CD14-positive monocyte (primary cell): ENCODE measurements at regions not wholly inside any gene's neighbourhood (a gene's known extent, or its start where the extent isn't known, plus 50 kb on each side); places are given as distances from the start of the nearest gene placed in this dataset.

Source experiments
- DNase-seq, 3 donors: peaks; one replicate each; pipeline ENCODE4 v3.0.0-alpha.2; 2011 to 2022
- H2AFZ ChIP-seq: 2 replicates; pipeline ENCODE4 v1.6.0; 2012; ENCODE audit warnings: mild to moderate bottlenecking, low read depth, low read length, inconsistent platforms; ENCODE audit not compliant: insufficient read depth, poor library complexity, severe bottlenecking
- H3K27ac ChIP-seq, 2 donors: 1 replicate in 1 of 2; 2 replicates in 1 of 2; pipeline ENCODE4 v1.5.1; 2012 to 2013; ENCODE audit warnings: low read length in 2 of 2, control low read depth in 1 of 2, inconsistent platforms in 1 of 2, low read depth in 1 of 2, mild to moderate bottlenecking in 1 of 2
- H3K27me3 ChIP-seq, 2 donors: one replicate each; pipeline versions ENCODE4 v1.6.0 to v1.6.1; 2011 to 2013; ENCODE audit warnings: low read length in 2 of 2; ENCODE audit not compliant: control insufficient read depth in 2 of 2, insufficient read depth in 2 of 2
- H3K36me3 ChIP-seq, 2 donors: replicated peaks in 1 of 2; 1 replicate in 1 of 2; 2 replicates in 1 of 2; pipeline versions ENCODE4 v1.5.1 to v1.6.1; 2012 to 2013; ENCODE audit warnings: low read length in 2 of 2, control low read depth in 1 of 2, inconsistent platforms in 1 of 2, mild to moderate bottlenecking in 1 of 2; ENCODE audit not compliant: insufficient read depth in 2 of 2, control insufficient read depth in 1 of 2
- H3K4me1 ChIP-seq, 2 donors: 1 replicate in 1 of 2; 2 replicates in 1 of 2; pipeline versions ENCODE4 v1.5.1 to v1.6.1; 2012 to 2013; ENCODE audit warnings: low read length in 2 of 2, control low read depth in 1 of 2, inconsistent platforms in 1 of 2, mild to moderate bottlenecking in 1 of 2, moderate library complexity in 1 of 2; ENCODE audit not compliant: insufficient read depth in 2 of 2, control insufficient read depth in 1 of 2
- H3K4me2 ChIP-seq: replicated peaks from 2 replicates; pipeline ENCODE3; 2012; ENCODE audit warnings: low read length, moderate library complexity, mild to moderate bottlenecking; ENCODE audit not compliant: poor library complexity, severe bottlenecking; ENCODE audit errors: extremely low read depth
- H3K4me3 ChIP-seq, 3 experiments: fragments of 200-600 bp in 1 of 3; sonication (generic) in 1 of 3; replicated peaks in 1 of 3; 1 replicate in 2 of 3; 2 replicates in 1 of 3; pipeline ENCODE4 v1.5.1; 2011 to 2013; ENCODE audit warnings: low read length in 3 of 3, mild to moderate bottlenecking in 3 of 3, control low read depth in 2 of 3, low read depth in 2 of 3, inconsistent platforms in 1 of 3, moderate library complexity in 1 of 3
- H3K79me2 ChIP-seq: 2 replicates; pipeline ENCODE4 v1.6.0; 2012; ENCODE audit warnings: mild to moderate bottlenecking, control low read depth, inconsistent platforms, low read length, moderate library complexity; ENCODE audit not compliant: insufficient read depth
- H3K9ac ChIP-seq: 2 replicates; pipeline ENCODE4 v1.6.0; 2017; ENCODE audit warnings: low read length, mild to moderate bottlenecking; ENCODE audit not compliant: insufficient read depth, poor library complexity, severe bottlenecking
- H3K9me3 ChIP-seq, 2 donors: replicated peaks in 1 of 2; 1 replicate in 1 of 2; 2 replicates in 1 of 2; pipeline versions ENCODE4 v1.5.1 to v1.6.1; 2012 to 2013; ENCODE audit warnings: low read length in 2 of 2, control low read depth in 1 of 2; ENCODE audit not compliant: control insufficient read depth in 1 of 2, insufficient read depth in 1 of 2
- H4K20me1 ChIP-seq: 2 replicates; pipeline ENCODE4 v1.6.0; 2012; ENCODE audit warnings: mild to moderate bottlenecking, low read length, control low read depth, moderate library complexity; ENCODE audit not compliant: insufficient read depth
- H3K27ac Mint-ChIP-seq, 7 donors: one replicate each; pipeline ENCODE4 v1.8.0; 2020; ENCODE audit warnings: mild to moderate bottlenecking in 7 of 7, mixed read lengths in 7 of 7, moderate library complexity in 6 of 7, inconsistent platforms in 2 of 7
- H3K27me3 Mint-ChIP-seq, 3 donors: one replicate each; pipeline ENCODE4 v1.8.0; 2021 to 2022; ENCODE audit warnings: low read depth in 3 of 3, mild to moderate bottlenecking in 3 of 3, mixed read lengths in 3 of 3, moderate library complexity in 3 of 3, inconsistent platforms in 1 of 3
- H3K36me3 Mint-ChIP-seq, 2 donors: one replicate each; pipeline ENCODE4 v1.8.0; 2020; ENCODE audit warnings: mixed read lengths in 2 of 2, inconsistent platforms in 1 of 2, mild to moderate bottlenecking in 1 of 2
- H3K4me1 Mint-ChIP-seq: one replicate; pipeline ENCODE4 v1.8.0; 2020; ENCODE audit warnings: mild to moderate bottlenecking, mixed read lengths
- H3K4me3 Mint-ChIP-seq, 2 donors: one replicate each; pipeline ENCODE4 v1.8.0; 2020; ENCODE audit warnings: mild to moderate bottlenecking in 2 of 2, mixed read lengths in 2 of 2, moderate library complexity in 1 of 2
- H3K9me3 Mint-ChIP-seq, 7 donors: one replicate each; pipeline ENCODE4 v1.8.0; 2020 to 2022; ENCODE audit warnings: mixed read lengths in 7 of 7, mild to moderate bottlenecking in 6 of 7, moderate library complexity in 6 of 7, inconsistent platforms in 2 of 7
- CTCF ChIP-seq: fragments of 200-600 bp; IDR thresholded peaks from one replicate; pipeline ENCODE4 v1.8.0; 2022; ENCODE audit warnings: antibody characterized with exemption, mild to moderate bottlenecking
- WGBS: methylation state at CpG from one replicate; pipeline ENCODE4 v1.1.5; 2013; ENCODE audit warnings: missing lambda C conversion rate; ENCODE audit not compliant: insufficient coverage; 5-methylcytosine and 5-hydroxymethylcytosine counted together
- intact Hi-C, 2 donors: fragments of 100-400 bp; cut with micrococcal nuclease; formaldehyde crosslinking; loops; one replicate each; pipeline versions ENCODE4 v1.15.0 to v1.15.1; 2023

GRCh38 chr3:36297195-36297594, 83.1 kb upstream of the STAC start:
- Mint-ChIP-seq H3K4me1 (no peaks in the 10 kb centered on the region), H3K9me3 (peaks cover 0 to 9% (median 1%) of the 10 kb centered on the region in 7 donors), H3K36me3 (no peaks in the 10 kb centered on the region), H3K4me3 (no peak overlapping the region), H3K27me3 (peaks cover 0 to 5% (median 0%) of the 10 kb centered on the region in 3 donors), H3K27ac (no peak overlapping the region)
- TF ChIP-seq CTCF = no peak
- H3K4me1 ChIP-seq = no peaks in the 10 kb centered on the region
- intact Hi-C loops = no loop called here
- H3K27ac ChIP-seq = no peak overlapping the region
- no peak overlapping the region for H3K9ac ChIP-seq
- H4K20me1 ChIP-seq = no peaks in the 10 kb centered on the region
- H3K4me2 ChIP-seq = no peak overlapping the region
- H3K36me3 ChIP-seq = no peaks in the 10 kb centered on the region
- no peak for DNase-seq
- 80% methylated on average over 1 of the region's 3 CpGs for WGBS
- H3K4me3 ChIP-seq = no peak overlapping the region
- no peaks in the 10 kb centered on the region for H3K79me2 ChIP-seq
- H2AFZ ChIP-seq = no peak overlapping the region
- no peaks in the 10 kb centered on the region for H3K27me3 ChIP-seq
- H3K9me3 ChIP-seq = no peaks in the 10 kb centered on the region

GRCh38 chr3:36298188-36298587, 82.1 kb upstream of the STAC start:
- Histone ChIP-seq H3K27me3 (no peaks in the 10 kb centered on the region), H3K36me3 (no peaks in the 10 kb centered on the region), H3K4me1 (no peaks in the 10 kb centered on the region), H3K79me2 (no peaks in the 10 kb centered on the region), H3K9ac (no peak overlapping the region), H3K9me3 (no peaks in the 10 kb centered on the region), H2AFZ (no peak overlapping the region), H3K4me3 (no peak overlapping the region), H4K20me1 (no peaks in the 10 kb centered on the region), H3K4me2 (no peak overlapping the region), H3K27ac (no peak overlapping the region)
- Mint-ChIP-seq H3K27ac (no peak overlapping the region), H3K4me1 (no peaks in the 10 kb centered on the region), H3K36me3 (no peaks in the 10 kb centered on the region), H3K27me3 (peaks cover 0 to 5% (median 0%) of the 10 kb centered on the region in 3 donors), H3K4me3 (no peak overlapping the region), H3K9me3 (peaks cover 0 to 9% (median 1%) of the 10 kb centered on the region in 7 donors)
- DNase-seq = no peak
- no peak for TF ChIP-seq CTCF
- intact Hi-C loops = no loop called here
- WGBS = 100% methylated on average over 1 of the region's 1 CpG
